ENCODE measurements at regions not wholly inside any gene's neighbourhood (a gene's known extent, or its start where the extent isn't known, plus 50 kb on each side); places are given as distances from the start of the nearest gene placed in this dataset.

GRCh38 chr3:101936419-101937356 lies 87.4 kb downstream of the NFKBIZ start:
- peaks cover 56 to 64% of the 10 kb centered on the region in 2 donors for H3K4me1 ChIP-seq (ENCODE audit: control insufficient read depth in 2 of 2, insufficient read depth in 2 of 2, low read length in 2 of 2)
- no peaks in the 10 kb centered on the region for H3K36me3 ChIP-seq (replicated peaks in 1 of 2; ENCODE audit: control extremely low read depth in 1 of 2, control insufficient read depth in 1 of 2, extremely low read depth in 1 of 2, insufficient read depth in 2 of 2, low read length in 1 of 2)
- ChIA-PET CTCF (interaction anchor here (0.9 to 2.3 kb wide), 9 partner anchors 36 to 293 kb away, joined by 3 to 11 read pairs (median 4); partner anchors contain the start of gene NFKBIZ), POLR2A (interaction anchor here (0.6 to 1.9 kb wide), 3 partner anchors 36 to 109 kb away, joined by 4 to 9 read pairs (median 5); no protein-coding TSS in a partner anchor)
- H3K27me3 ChIP-seq (replicated peaks in 1 of 4; ENCODE audit: control extremely low read depth in 1 of 4, control insufficient read depth in 3 of 4, insufficient read depth in 4 of 4, low read length in 3 of 4) = no peaks in the 10 kb centered on the region
- Mint-ChIP-seq H3K9me3 (ENCODE audit: insufficient read depth) (no peaks in the 10 kb centered on the region), H3K4me3 (peak overlapping the region; percentile 74), H3K4me1 (peaks cover 33% of the 10 kb centered on the region), H3K27me3 (no peaks in the 10 kb centered on the region), H3K27ac (peak overlapping the region; percentile 90)
- H3K9me3 ChIP-seq (ENCODE audit: control extremely low read depth in 1 of 3, control insufficient read depth in 2 of 3, insufficient read depth in 1 of 3, low read length in 2 of 3) = no peaks in the 10 kb centered on the region
- H3K4me2 ChIP-seq (replicated peaks; ENCODE audit: low read depth, low read length, poor library complexity, severe bottlenecking) = peak overlapping the region; percentile 46
- no peaks in the 10 kb centered on the region for H4K20me1 ChIP-seq (ENCODE audit: control insufficient read depth, insufficient read depth, low read length, poor library complexity, severe bottlenecking)
- intact Hi-C loops (cut with micrococcal nuclease) = loop anchor here (1.0 to 5.0 kb wide), 7 partner anchors 20 to 291 kb away; partner anchors contain the start of gene NFKBIZ
- DNase-seq = peak; percentile 82
- no peaks in the 10 kb centered on the region for H3K79me2 ChIP-seq (ENCODE audit: control insufficient read depth, insufficient read depth, low read length)
- TF ChIP-seq EZH2 (IDR thresholded peaks at IDR 0.05; ENCODE audit: borderline replicate concordance, insufficient read depth, low read depth, low read length, poor library complexity, severe bottlenecking) = no peak
- no peak for TF ChIP-seq CTCF (IDR thresholded peaks at IDR 0.05)
- peak overlapping the region; percentile 1 for H3K9ac ChIP-seq (ENCODE audit: low read length)
- WGBS (ENCODE audit: insufficient coverage) = 71% methylated on average over 1 of the region's 10 CpGs
- peak overlapping the region in 2 of 5 experiments; percentile 24 to 32 for H3K4me3 ChIP-seq (ENCODE audit: control extremely low read depth in 1 of 5, extremely low read depth in 1 of 5, insufficient read depth in 1 of 5, low read depth in 2 of 5, low read length in 4 of 5)
- ATAC-seq (ENCODE audit: low read depth) = peak; percentile 86
- peak overlapping the region; percentile 56 for H3K27ac ChIP-seq (ENCODE audit: low read length in 2 of 2)
- peak overlapping the region; percentile 31 for H2AFZ ChIP-seq (ENCODE audit: insufficient read depth, low read depth, low read length, poor library complexity, severe bottlenecking)

All from B cell (primary cell).